T-helper 17 cell (primary cell): ENCODE measurements at regions not wholly inside any gene's neighbourhood (a gene's known extent, or its start where the extent isn't known, plus 50 kb on each side); places are given as distances from the start of the nearest gene placed in this dataset.

Experiments
- ATAC-seq: fragments of 150-1000 bp; cut with Tn5 transposase; 2 replicates; pipeline ENCODE4 v1.10.0; 2021; ENCODE audit warnings: mild to moderate bottlenecking, moderate library complexity
- DNase-seq, 3 donors: peaks; one replicate each; pipeline versions ENCODE4 v3.0.0 to v3.0.0-alpha.2; 2020 to 2021
- H3K9me3 ChIP-seq: one replicate; pipeline ENCODE4 v1.7.0; 2013; ENCODE audit warnings: low read length, mild to moderate bottlenecking; ENCODE audit not compliant: control insufficient read depth, poor library complexity, severe bottlenecking
- H3K27ac Mint-ChIP-seq: one replicate; pipeline ENCODE4 v1.8.0; 2022; ENCODE audit warnings: mild to moderate bottlenecking, moderate library complexity, mixed read lengths
- H3K27me3 Mint-ChIP-seq: one replicate; pipeline ENCODE4 v1.8.0; 2022; ENCODE audit warnings: mixed read lengths
- H3K36me3 Mint-ChIP-seq: one replicate; pipeline ENCODE4 v1.8.0; 2022; ENCODE audit warnings: low read depth, mixed read lengths
- H3K4me1 Mint-ChIP-seq: one replicate; pipeline ENCODE4 v1.8.0; 2022; ENCODE audit warnings: mild to moderate bottlenecking, mixed read lengths
- H3K4me3 Mint-ChIP-seq: one replicate; pipeline ENCODE4 v1.8.0; 2022; ENCODE audit warnings: mild to moderate bottlenecking, moderate library complexity, mixed read lengths

- peak; percentile 42 for ATAC-seq
- Mint-ChIP-seq H3K4me1 (peaks cover 19% of the 10 kb centered on the region), H3K27me3 (no peaks in the 10 kb centered on the region), H3K4me3 (peak overlapping the region; percentile 31), H3K27ac (peak overlapping the region; percentile 81), H3K36me3 (no peaks in the 10 kb centered on the region)
- no peaks in the 10 kb centered on the region for H3K9me3 ChIP-seq
- no peak for DNase-seq
These were observed 64.1 kb upstream of the WDR26 start for GRCh38 chr1:224498574-224499170.

DNA sequence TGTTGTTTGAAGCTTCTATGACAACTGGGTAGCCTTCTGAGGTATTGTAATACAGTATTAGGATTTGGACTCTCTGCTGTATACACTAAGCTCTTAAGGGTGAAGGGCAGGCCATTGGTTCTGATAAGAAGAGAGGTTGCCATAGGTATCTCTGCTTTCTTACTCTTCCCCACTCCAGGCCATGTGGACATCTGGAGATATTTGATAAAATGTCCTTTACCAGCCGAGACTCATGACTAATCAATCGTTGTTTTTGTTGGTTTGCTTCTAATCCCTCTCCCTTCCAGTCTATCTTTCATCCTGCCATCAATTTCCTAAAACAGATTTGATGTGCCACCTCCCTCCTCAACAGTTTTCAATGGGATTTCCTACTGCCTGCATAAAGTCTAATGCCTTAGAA, 64.6 kb upstream of the WDR26 start:
- Mint-ChIP-seq H3K4me1 (peaks cover 19% of the 10 kb centered on the region), H3K27ac (peak overlapping the region; percentile 81), H3K27me3 (no peaks in the 10 kb centered on the region), H3K4me3 (no peak overlapping the region), H3K36me3 (no peaks in the 10 kb centered on the region)
- ATAC-seq: no peak
- H3K9me3 ChIP-seq: no peaks in the 10 kb centered on the region
- DNase-seq: no peak

DNA sequence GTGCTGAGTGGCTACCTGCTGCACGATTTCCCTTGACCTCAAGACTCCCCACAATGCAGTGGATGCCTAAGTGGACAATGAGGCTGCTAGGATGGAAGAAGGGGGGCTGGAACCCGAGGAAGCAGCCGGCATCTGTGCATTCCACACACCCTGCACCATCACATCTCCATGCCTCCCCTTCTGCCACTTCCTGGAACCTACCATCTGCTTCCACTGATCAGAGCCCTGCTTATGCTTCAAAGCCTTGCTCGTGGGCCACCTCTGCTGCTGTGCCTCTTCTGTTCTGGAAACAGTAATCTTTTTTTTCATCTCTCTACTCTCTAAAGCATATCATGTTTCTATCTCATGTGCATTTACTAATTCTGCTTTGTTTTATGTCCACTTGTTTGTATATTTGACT, 66.2 kb upstream of the WDR26 start:
- Mint-ChIP-seq H3K27ac (no peak overlapping the region), H3K4me1 (peaks cover 21% of the 10 kb centered on the region), H3K27me3 (no peaks in the 10 kb centered on the region), H3K4me3 (no peak overlapping the region), H3K36me3 (no peaks in the 10 kb centered on the region)
- DNase-seq (no peak), ATAC-seq (no peak)
- no peaks in the 10 kb centered on the region for H3K9me3 ChIP-seq

DNA sequence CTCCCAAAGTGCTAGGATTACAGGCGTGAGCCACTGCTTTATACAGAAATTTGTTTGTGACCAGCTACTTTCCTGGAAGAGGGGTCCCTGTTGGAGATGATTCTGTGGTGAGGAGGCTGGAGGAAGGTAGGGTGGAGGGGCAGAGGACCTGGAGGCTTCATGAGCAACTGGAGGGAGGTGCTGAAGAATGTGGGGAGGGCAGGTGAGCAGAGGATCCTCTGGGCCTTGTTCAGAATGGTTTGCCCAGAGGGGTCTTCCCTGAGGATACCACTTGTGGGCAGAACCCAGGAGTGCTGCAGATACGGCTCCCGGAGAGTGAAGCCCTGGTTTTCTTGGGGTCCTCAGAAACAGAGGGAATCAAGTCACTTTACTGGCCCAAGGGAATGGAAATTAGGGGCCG, 67.2 kb upstream of the WDR26 start:
- Mint-ChIP-seq H3K27me3 (no peaks in the 10 kb centered on the region), H3K36me3 (no peaks in the 10 kb centered on the region), H3K4me1 (peaks cover 21% of the 10 kb centered on the region), H3K4me3 (no peak overlapping the region), H3K27ac (no peak overlapping the region)
- no peak for ATAC-seq
- DNase-seq: no peak
- H3K9me3 ChIP-seq: no peaks in the 10 kb centered on the region

GRCh38 chr1:224502459-224503160, 68.0 kb upstream of the WDR26 start:
- ATAC-seq: no peak
- Mint-ChIP-seq H3K27me3 (no peaks in the 10 kb centered on the region), H3K4me3 (no peak overlapping the region), H3K4me1 (peaks cover 20% of the 10 kb centered on the region), H3K36me3 (no peaks in the 10 kb centered on the region), H3K27ac (no peak overlapping the region)
- no peaks in the 10 kb centered on the region for H3K9me3 ChIP-seq
- DNase-seq: no peak

- no peak for DNase-seq
- Mint-ChIP-seq H3K27ac (no peak overlapping the region), H3K36me3 (no peaks in the 10 kb centered on the region), H3K4me1 (peaks cover 12% of the 10 kb centered on the region), H3K27me3 (no peaks in the 10 kb centered on the region), H3K4me3 (no peak overlapping the region)
- no peaks in the 10 kb centered on the region for H3K9me3 ChIP-seq
- peak; percentile 25 for ATAC-seq
These were observed 68.8 kb upstream of the WDR26 start for GRCh38 chr1:224503161-224504118.

- H3K4me1 Mint-ChIP-seq: peaks cover 9% of the 10 kb centered on the region
- no peak overlapping the region for H3K4me3 Mint-ChIP-seq
- H3K27ac Mint-ChIP-seq: no peak overlapping the region
- H3K36me3 Mint-ChIP-seq: no peaks in the 10 kb centered on the region
- no peaks in the 10 kb centered on the region for H3K9me3 ChIP-seq
- H3K27me3 Mint-ChIP-seq: no peaks in the 10 kb centered on the region
- DNase-seq (no peak), ATAC-seq (no peak)
These were observed 69.9 kb upstream of the WDR26 start for GRCh38 chr1:224504297-224505041.

DNA sequence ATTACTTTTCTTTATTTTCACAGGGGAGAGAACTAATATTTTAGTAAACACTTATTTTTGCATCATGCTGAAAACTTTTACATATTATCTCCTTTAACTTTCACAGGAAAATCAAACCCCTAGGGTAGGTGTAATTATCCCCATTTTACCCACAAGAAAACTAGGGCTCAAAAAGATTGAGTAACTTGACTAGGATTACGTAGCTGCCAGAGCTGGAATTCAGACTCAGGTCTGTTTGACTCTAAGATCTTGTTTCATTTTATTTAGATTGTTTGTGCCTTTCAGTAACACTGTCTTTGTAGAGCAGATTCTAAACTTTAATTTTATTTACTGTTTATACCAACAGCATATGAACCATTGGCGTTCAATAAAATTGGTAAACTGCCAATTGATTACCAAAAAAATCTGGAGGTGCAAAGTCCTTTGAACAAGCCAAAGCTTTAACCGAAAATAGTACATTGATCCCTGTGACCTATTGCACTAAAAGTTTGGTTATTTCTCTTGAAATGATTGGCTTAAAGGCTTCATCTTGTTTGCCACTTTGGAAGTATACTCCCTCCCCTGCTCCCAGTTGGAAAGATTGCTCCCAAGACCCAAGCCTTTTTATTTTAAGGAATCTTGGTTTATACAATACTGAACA, 71.0 kb upstream of the WDR26 start:
- peaks cover 9% of the 10 kb centered on the region for H3K4me1 Mint-ChIP-seq

DNA sequence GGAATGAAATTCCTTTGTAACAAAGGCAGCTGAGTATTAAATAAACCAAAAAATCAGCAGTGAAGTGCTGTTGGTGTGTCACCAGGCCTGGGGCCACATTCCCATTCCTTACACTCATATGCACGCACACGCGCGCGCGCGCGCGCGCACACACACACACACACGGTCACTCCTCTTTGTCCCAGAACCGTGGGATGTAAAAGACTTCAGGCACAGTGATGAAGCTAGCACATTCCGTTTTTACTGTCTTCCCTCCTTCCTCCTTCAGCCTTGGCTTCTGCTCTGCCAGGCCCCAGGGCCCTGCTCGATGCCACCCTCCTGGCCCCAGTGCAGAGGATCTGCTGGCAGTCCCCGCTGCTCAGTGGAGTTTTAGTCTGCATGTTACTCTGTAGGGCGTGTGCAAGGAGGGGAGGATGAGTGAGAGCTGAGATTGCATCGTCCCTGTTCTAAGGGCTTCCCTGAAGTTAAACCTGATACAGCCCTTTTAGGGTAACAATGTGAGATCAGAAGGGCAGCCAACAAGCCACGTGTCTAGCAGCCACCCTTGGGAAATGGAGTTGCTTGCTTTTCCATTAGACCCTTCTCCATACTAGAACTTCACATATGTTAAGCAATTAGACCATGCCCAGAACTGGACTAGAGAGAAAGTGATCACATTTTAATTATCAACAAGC, 71.7 kb upstream of the WDR26 start:
- no peaks in the 10 kb centered on the region for H3K9me3 ChIP-seq
- no peaks in the 10 kb centered on the region for H3K27me3 Mint-ChIP-seq
- H3K27ac Mint-ChIP-seq: peak overlapping the region; percentile 9
- H3K36me3 Mint-ChIP-seq: no peaks in the 10 kb centered on the region
- H3K4me1 Mint-ChIP-seq: peaks cover 6% of the 10 kb centered on the region
- ATAC-seq (no peak), DNase-seq (no peak)
- H3K4me3 Mint-ChIP-seq: no peak overlapping the region

More for the DNA sequence above, 71.0 kb upstream of the WDR26 start:
- no peak overlapping the region for H3K4me3 Mint-ChIP-seq
- no peaks in the 10 kb centered on the region for H3K27me3 Mint-ChIP-seq
- H3K27ac Mint-ChIP-seq: no peak overlapping the region
- ATAC-seq (no peak), DNase-seq (no peak)
- H3K36me3 Mint-ChIP-seq: no peaks in the 10 kb centered on the region
- no peaks in the 10 kb centered on the region for H3K9me3 ChIP-seq

DNA sequence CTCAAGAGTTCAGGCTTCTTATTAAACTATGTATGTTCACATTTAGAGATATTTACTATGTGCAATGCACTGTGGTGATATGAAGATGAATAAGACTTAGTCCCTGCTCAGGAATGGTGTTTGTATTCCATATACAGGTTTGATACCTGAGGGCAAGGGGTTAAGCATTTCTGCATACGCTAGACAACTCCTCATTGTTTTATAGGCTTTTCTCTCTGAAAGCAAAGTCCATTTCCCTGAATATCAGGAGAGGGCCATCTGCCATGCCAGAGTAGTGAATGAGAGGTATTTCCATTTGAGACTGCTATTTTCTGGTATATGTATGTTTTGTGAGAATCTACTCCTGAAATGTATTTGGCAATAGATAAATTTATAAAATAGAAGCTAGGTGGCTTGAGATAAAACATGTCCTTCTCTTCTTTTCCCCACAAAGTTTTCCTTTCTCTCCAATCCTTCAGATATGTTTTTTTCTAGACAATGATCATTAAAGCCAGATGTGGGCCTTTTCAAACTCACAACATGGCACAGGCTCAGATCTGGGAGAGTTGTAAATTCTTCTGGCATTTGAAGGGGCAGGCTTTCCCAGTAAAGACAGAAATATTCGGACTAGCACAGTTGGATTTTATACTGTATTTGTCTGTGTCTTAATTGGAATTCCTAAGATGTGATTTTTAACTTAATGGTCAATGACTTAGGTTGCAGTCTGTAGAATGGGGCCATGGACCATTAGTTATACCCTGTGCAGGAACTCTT, 73.3 kb upstream of the WDR26 start:
- no peak for DNase-seq
- no peak overlapping the region for H3K4me3 Mint-ChIP-seq
- no peak for ATAC-seq
- H3K4me1 Mint-ChIP-seq: peaks cover 6% of the 10 kb centered on the region
- H3K27ac Mint-ChIP-seq: no peak overlapping the region
- no peaks in the 10 kb centered on the region for H3K9me3 ChIP-seq
- H3K27me3 Mint-ChIP-seq: no peaks in the 10 kb centered on the region
- no peaks in the 10 kb centered on the region for H3K36me3 Mint-ChIP-seq

DNA sequence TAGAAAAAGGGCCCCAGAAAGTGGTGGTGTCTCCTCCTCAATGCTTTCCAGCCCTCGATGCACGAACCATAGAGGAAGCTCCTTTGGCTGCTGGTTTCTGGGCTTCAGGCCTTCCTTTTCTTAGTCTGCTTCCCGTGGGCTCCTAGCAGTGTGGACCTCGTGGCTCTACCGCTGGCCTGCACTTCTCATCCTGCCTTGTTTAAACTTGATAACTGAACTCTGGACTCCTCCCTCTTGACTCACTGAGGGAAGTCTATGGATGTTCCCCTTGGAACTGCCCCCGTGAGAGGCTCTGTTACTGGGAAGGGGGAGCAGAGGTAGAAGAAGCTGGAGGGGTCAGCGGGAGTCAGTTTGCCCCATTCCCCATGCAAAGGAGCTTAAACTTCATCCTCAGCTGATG, 75.3 kb upstream of the WDR26 start:
- H3K36me3 Mint-ChIP-seq: no peaks in the 10 kb centered on the region
- peaks cover 8% of the 10 kb centered on the region for H3K4me1 Mint-ChIP-seq
- no peak for DNase-seq
- H3K27me3 Mint-ChIP-seq: no peaks in the 10 kb centered on the region
- no peak overlapping the region for H3K4me3 Mint-ChIP-seq
- H3K9me3 ChIP-seq: no peaks in the 10 kb centered on the region
- no peak overlapping the region for H3K27ac Mint-ChIP-seq
- no peak for ATAC-seq
